Hepatocyte (in vitro differentiated cells): ENCODE measurements at regions not wholly inside any gene's neighbourhood (a gene's known extent, or its start where the extent isn't known, plus 50 kb on each side); places are given as distances from the start of the nearest gene placed in this dataset.

Experiments
- DNase-seq: peaks from one replicate; pipeline ENCODE4 v3.0.0-alpha.2; 2016; ENCODE audit warnings: low spot score
- H2AFZ ChIP-seq: fragments of 200-600 bp; sonication (generic); 2 replicates; pipeline ENCODE4 v1.6.0; 2016; ENCODE audit warnings: antibody characterized with exemption, mild to moderate bottlenecking
- H3K27ac ChIP-seq: fragments of 200-600 bp; sonication (generic); 2 replicates; pipeline ENCODE4 v1.5.1; 2016; ENCODE audit warnings: mild to moderate bottlenecking
- H3K27me3 ChIP-seq: fragments of 200-600 bp; sonication (generic); 2 replicates; pipeline ENCODE4 v1.6.1; 2016
- H3K36me3 ChIP-seq: fragments of 200-600 bp; sonication (generic); replicated peaks from 2 replicates; pipeline ENCODE4 v1.5.1; 2016; ENCODE audit warnings: low read depth; ENCODE audit not compliant: insufficient read depth
- H3K4me1 ChIP-seq: fragments of 200-600 bp; sonication (generic); 2 replicates; pipeline ENCODE4 v1.5.1; 2016; ENCODE audit warnings: mild to moderate bottlenecking, moderate library complexity; ENCODE audit not compliant: insufficient read depth
- H3K4me2 ChIP-seq: fragments of 200-600 bp; sonication (generic); 2 replicates; pipeline ENCODE4 v1.6.0; 2016
- H3K4me3 ChIP-seq: fragments of 200-600 bp; sonication (generic); 2 replicates; pipeline ENCODE4 v1.5.1; 2016; ENCODE audit warnings: mild to moderate bottlenecking
- H3K79me2 ChIP-seq: fragments of 200-600 bp; sonication (generic); 2 replicates; pipeline ENCODE4 v1.6.0; 2017; ENCODE audit warnings: mild to moderate bottlenecking
- H3K9me2 ChIP-seq: fragments of 200-600 bp; sonication (generic); replicated peaks from 2 replicates; pipeline ENCODE4 v1.6.0; 2017; ENCODE audit warnings: mild to moderate bottlenecking; ENCODE audit not compliant: insufficient read depth
- H3K9me3 ChIP-seq: fragments of 200-600 bp; sonication (generic); 2 replicates; pipeline ENCODE4 v1.5.1; 2016; ENCODE audit warnings: low read depth, mild to moderate bottlenecking
- H4K20me1 ChIP-seq: fragments of 200-600 bp; sonication (generic); 2 replicates; pipeline ENCODE4 v1.6.0; 2016; ENCODE audit warnings: mild to moderate bottlenecking; ENCODE audit not compliant: insufficient read depth, poor library complexity, severe bottlenecking
- CTCF ChIP-seq: fragments of 200-600 bp; sonication (generic); IDR thresholded peaks from 2 replicates; pipeline ENCODE4 v1.5.1; 2016; ENCODE audit warnings: antibody characterized with exemption, mild to moderate bottlenecking; ENCODE audit not compliant: poor library complexity
- EZH2 ChIP-seq: fragments of 200-600 bp; sonication (generic); IDR thresholded peaks from 2 replicates; pipeline ENCODE4 v1.6.1; 2016; ENCODE audit warnings: antibody characterized with exemption, mild to moderate bottlenecking, borderline replicate concordance
- EZH2phosphoT487 ChIP-seq: fragments of 200-600 bp; sonication (generic); IDR thresholded peaks from one replicate; pipeline ENCODE4 v1.6.1; 2018; ENCODE audit warnings: antibody characterized with exemption, mild to moderate bottlenecking, low read depth, moderate library complexity; ENCODE audit not compliant: unreplicated experiment, severe bottlenecking
- WGBS: methylation state at CpG from one replicate; pipeline ENCODE4 v1.1.6; 2016; ENCODE audit warnings: low lambda C conversion rate; ENCODE audit errors: missing lambda C conversion rate; 5-methylcytosine and 5-hydroxymethylcytosine counted together

GRCh38 chr2:34179511-34179910, 580.4 kb upstream of the FAM98A start:
- Histone ChIP-seq H3K27me3 (no peaks in the 10 kb centered on the region), H3K36me3 (no peaks in the 10 kb centered on the region), H3K4me2 (no peak overlapping the region), H3K27ac (no peak overlapping the region), H2AFZ (no peak overlapping the region), H3K4me1 (no peaks in the 10 kb centered on the region), H3K79me2 (no peaks in the 10 kb centered on the region), H3K9me2 (no peaks in the 10 kb centered on the region), H4K20me1 (no peaks in the 10 kb centered on the region), H3K9me3 (no peaks in the 10 kb centered on the region), H3K4me3 (no peak overlapping the region)
- WGBS = 58% methylated on average over 3 of the region's 3 CpGs
- TF ChIP-seq EZH2phosphoT487 (no peak), EZH2 (no peak), CTCF (no peak)
- DNase-seq = no peak

DNA sequence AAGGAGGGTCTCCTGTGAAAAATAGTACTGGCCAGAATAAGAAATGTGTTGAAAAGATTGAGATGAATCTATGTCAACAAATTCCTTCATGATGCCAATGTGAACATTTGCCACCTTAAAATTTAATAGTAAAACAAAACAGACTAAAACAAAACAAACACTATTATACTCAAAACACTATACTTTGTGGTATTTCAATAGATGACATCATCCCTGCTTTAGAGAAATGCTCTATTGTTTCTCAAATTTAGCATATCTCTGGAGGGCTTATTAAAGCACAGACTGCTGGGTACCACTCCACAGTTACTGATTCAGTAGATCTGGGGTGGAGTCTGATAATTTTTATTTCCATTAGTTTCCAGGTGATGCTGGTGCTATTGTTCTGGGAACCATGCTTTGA, 579.4 kb upstream of the FAM98A start:
- no peak overlapping the region for H2AFZ ChIP-seq
- no peaks in the 10 kb centered on the region for H3K27me3 ChIP-seq
- no peaks in the 10 kb centered on the region for H3K79me2 ChIP-seq
- no peak overlapping the region for H3K4me3 ChIP-seq
- no peaks in the 10 kb centered on the region for H3K4me1 ChIP-seq
- H4K20me1 ChIP-seq = no peaks in the 10 kb centered on the region
- no peak for TF ChIP-seq EZH2
- TF ChIP-seq EZH2phosphoT487 = no peak
- no peak for TF ChIP-seq CTCF
- H3K4me2 ChIP-seq = no peak overlapping the region
- DNase-seq = no peak
- H3K9me2 ChIP-seq = no peaks in the 10 kb centered on the region
- no peak overlapping the region for H3K27ac ChIP-seq
- H3K9me3 ChIP-seq = no peaks in the 10 kb centered on the region
- no peaks in the 10 kb centered on the region for H3K36me3 ChIP-seq

DNA sequence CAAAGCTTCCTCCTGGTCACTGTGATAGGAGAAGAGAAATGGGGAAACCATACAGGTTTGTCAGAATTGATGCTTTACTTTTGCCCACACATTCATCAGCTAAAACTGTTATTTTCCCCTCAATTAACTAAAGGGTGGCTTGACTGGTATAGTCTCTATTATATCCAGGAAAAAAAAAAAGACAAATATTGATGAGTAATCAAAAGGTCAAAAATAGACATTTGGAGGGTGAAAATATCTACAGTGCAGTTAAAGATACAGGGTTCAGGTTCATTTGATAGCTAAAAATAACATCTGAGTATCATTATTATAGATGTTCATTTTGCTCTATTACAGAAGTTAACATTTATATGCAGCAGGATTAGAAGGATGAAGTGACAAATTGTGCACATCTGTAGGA, 577.6 kb upstream of the FAM98A start:
- H3K36me3 ChIP-seq = no peaks in the 10 kb centered on the region

More for the DNA sequence above, 577.6 kb upstream of the FAM98A start:
- H3K79me2 ChIP-seq = no peaks in the 10 kb centered on the region
- no peaks in the 10 kb centered on the region for H3K9me2 ChIP-seq
- no peak overlapping the region for H3K4me2 ChIP-seq
- no peak overlapping the region for H3K27ac ChIP-seq
- H2AFZ ChIP-seq = no peak overlapping the region
- H3K27me3 ChIP-seq = no peaks in the 10 kb centered on the region
- no peaks in the 10 kb centered on the region for H4K20me1 ChIP-seq
- no peak for DNase-seq
- no peaks in the 10 kb centered on the region for H3K9me3 ChIP-seq
- H3K4me3 ChIP-seq = no peak overlapping the region
- no peak for TF ChIP-seq EZH2
- no peak for TF ChIP-seq EZH2phosphoT487
- TF ChIP-seq CTCF = no peak
- no peaks in the 10 kb centered on the region for H3K4me1 ChIP-seq
